GM19455 (cell line): ENCODE measurements at regions not wholly inside any gene's neighbourhood (a gene's known extent, or its start where the extent isn't known, plus 50 kb on each side); places are given as distances from the start of the nearest gene placed in this dataset.

Source experiments
- ATAC-seq: cut with Tn5 transposase; IDR thresholded peaks from one replicate; pipeline ENCODE4 v1.9.1; 2021; ENCODE audit not compliant: unreplicated experiment

- ATAC-seq: no peak
Observed at GRCh38 chr22:47600791-47601625, 838.6 kb downstream of the TBC1D22A start.

DNA sequence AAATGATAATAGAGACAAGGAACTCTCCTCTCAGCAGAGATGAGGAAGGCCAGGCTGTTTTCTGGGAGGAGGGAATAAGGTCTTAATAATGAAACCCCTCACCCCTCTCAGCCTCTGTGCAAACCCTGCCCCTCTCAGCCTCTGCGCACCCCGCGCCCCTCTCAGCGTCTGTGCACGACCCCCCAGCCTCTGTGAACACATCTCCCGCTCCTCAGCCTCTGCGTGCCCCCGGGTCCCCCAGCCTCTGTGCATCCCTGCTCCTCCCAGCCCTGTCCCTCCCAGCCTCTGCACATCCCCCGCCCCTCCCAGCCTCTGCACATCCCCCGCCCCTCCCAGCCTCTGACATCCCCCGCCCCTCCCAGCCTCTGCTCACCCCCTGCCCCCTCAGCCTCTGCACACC is 837.8 kb downstream of the TBC1D22A start:
- ATAC-seq: no peak

- no peak for ATAC-seq
Observed at GRCh38 chr22:47599753-47600152, 837.3 kb downstream of the TBC1D22A start.

- no peak for ATAC-seq
Observed at GRCh38 chr22:47598864-47599263, 836.4 kb downstream of the TBC1D22A start.

DNA sequence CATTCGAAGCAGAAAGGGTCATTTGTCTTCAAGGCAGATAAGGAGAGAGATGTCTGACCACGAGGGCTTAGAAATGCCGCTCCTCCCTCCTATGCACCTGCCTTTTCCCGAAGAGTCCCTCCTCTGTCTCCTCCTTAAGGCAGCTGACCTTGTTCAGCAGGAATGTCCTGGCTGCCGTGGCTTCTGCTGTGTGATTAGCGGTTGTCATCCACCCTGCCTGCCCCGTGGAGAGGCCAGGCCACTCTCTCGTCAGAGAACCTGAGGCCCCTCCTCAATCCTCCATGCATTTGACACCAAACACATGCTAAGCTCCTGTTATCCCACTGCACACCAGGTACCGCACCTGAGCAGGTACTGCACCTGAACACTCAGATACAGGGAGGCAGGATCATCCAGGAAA is 834.6 kb downstream of the TBC1D22A start:
- no peak for ATAC-seq

DNA sequence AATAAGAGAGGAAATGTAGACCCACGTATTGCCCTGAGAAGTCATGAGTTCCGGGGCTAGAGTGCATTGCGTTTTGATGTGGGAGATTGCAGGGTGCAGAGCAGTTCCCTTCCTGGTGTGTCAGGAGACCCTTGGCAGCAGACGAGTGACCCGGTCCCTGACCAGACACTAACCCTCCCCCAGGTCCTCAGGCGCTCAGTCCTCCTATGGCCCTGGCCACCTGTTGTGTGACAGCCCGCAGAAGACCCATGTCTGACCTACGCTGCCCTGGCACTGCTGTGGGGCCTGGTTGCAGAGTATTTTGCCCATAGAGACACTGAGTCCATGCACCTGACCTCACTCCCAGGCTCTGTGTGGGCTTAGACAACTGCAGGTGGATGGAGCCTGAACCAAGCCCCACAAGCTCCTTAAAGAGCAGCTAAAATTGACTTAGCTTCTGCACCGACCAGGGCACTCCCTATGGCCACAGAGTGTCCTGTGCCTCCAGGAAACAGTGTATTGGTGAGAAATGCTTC is 833.8 kb downstream of the TBC1D22A start:
- ATAC-seq: no peak

DNA sequence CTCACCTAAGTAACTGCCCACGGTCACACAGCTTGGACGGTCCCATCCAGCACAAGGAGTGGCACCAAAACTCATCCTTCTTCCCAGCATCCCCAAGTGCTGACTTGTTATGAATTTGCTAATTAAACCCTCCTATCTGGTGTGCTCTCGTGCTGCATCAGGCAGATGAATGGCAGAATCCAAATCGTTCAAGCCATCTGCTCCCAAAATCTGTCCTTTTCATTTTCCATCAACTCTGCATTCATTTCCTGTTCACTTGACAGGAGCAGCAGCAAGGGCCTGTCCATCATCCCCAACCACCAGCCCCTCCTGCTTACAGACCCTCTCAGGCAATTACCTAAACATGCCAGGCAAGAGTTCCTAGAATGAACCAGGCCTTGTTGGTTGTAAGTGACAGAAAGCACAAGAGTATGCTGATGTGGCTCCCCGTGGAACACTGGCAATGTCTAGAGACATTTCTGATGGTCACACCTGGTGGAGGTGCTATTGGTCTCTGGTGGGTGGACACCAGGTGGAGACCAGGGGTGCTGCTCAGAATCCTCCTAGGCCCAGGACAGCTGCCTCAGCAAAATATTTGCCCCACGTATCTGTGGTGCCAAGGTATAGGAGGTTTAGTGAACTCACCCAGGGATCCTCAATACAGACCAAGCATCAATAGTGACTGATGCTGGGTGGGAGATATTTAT is 832.5 kb downstream of the TBC1D22A start:
- no peak for ATAC-seq

DNA sequence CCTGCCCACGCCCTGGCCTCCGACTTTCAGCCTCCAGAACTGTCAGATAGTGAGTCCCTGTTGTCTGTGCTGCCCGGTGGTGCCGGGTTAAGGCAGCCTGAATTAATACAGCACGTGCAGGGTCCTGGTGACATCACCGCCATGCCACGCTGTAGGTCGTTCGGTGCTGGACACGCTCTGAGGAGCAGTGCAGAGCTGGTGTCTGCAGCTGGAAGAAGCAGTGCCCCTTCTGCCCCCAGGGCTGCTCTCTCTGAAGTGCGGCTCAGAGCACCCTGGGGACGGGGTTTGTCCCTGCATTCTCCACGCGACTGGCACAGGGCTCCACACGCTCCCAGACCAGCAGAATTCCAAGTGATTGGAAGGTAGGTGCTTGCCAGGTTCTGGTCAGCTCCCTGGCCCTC is 831.5 kb downstream of the TBC1D22A start:
- ATAC-seq: no peak

DNA sequence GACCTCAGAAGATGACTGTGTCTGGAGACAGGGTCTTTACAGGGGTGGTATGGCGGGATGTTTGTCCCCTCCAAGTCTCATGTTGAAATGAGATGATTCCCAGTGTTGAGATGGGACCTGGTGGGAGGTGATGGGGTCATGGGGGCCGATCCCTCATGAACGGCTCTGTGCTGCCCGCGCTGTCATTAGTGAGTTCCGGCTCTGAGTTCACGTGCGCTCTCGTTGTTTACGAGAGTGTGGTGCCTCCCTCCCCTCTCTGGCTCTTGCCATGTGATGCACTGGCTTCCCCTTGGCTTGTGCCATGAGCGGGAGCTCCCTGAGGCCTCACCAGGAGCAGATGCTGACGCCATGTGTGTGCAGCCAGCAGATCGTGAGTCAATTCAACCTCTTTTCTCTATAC is 830.8 kb downstream of the TBC1D22A start:
- no peak for ATAC-seq

DNA sequence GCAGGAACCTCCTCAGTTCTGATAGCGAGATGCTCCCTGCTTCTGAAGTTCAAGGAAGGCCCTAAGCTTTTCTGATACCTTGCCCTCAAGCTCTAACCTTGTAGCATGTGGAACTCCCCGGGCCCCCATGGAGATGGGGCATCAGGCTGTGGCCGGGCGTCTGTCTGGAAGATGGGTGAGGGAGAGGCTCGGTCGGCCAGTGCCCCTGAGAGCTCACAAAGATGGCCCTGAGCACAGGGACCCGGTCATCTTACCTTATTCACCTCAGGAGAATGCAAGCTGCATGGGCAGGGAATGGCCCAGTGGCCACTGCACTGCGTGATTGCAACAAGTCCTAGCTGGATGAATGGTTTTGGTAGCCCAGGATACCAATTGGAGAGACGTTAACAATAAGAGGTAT is 830.3 kb downstream of the TBC1D22A start:
- no peak for ATAC-seq

- ATAC-seq: no peak
Observed at GRCh38 chr22:47591709-47592108, 829.3 kb downstream of the TBC1D22A start.

GRCh38 chr22:47591016-47591415 is 828.6 kb downstream of the TBC1D22A start:
- no peak for ATAC-seq

DNA sequence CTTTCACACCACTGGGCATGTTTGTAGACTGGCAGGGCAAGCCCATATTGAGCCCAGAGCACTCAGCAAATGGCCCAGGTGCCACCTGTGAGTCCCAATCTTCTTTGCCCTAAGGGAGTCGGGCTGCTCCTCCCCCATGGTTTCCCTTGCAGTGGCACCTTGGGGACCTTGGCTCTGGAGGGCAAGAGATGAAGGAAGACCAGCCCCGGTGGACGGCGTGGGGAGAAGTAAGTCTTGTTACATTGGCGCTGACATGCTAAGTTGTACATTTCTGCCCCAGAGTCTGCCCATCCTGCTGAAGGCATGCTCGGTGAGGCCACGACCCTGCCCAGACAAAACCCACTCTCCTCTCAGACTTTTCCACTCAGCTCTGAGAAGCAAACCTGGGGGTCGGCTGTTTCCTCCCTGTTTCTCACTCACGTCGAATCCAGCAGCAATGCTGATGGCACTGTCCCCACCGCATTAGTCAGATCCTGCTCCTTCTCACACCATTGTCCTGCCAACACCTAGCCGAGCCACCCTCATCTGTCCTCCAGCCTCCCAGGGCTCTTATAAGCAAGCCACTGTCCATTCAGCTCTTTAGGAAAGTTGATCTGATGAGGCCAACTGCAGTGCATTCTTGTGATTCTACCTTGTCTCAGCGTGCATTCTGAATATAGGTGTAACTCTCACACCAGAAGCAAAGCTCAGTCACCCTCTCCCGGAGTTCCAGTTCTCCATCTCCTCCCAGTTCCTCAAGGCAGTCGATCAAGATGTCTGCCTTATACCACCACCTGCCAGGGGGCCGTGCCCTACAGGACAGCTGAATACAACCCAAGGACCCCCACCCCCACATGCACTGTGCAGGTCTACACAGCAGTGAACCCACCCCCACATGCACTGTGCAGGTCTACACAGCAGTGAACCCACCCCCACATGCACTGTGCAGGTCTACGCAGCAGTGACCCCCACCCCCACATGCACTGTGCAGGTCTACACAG is 827.1 kb downstream of the TBC1D22A start:
- no peak for ATAC-seq

- ATAC-seq: no peak
Observed at GRCh38 chr22:47588578-47588960, 826.1 kb downstream of the TBC1D22A start.

- no peak for ATAC-seq
Observed at GRCh38 chr22:47587861-47588577, 825.6 kb downstream of the TBC1D22A start.

- no peak for ATAC-seq
Observed at GRCh38 chr22:47587361-47587760, 824.9 kb downstream of the TBC1D22A start.

DNA sequence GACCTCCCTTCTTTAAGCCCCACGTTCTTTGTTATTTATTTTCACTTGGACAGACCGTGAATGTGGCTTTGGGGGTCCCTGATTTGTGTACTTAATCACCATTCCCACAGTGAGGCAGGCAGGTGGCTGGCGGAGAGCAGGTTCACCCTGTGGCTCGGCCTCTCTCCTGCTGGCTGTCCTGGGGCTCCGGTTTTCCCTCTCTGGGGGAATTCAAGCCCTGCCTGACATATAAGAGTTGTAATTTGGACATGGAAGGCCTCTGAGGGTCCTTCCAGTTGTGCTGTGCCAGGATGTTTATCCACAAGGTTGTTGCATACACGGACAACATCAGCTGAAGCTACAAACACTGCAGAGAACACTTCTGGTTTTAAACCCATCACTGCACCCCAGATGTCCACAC is 824.5 kb downstream of the TBC1D22A start:
- no peak for ATAC-seq

- no peak for ATAC-seq
Observed at GRCh38 chr22:47586038-47586437, 823.6 kb downstream of the TBC1D22A start.

GRCh38 chr22:47583959-47584562 is 821.6 kb downstream of the TBC1D22A start:
- ATAC-seq: no peak

GRCh38 chr22:47582067-47582466 is 819.6 kb downstream of the TBC1D22A start:
- no peak for ATAC-seq
